ENCODE measurements at regions not wholly inside any gene's neighbourhood (a gene's known extent, or its start where the extent isn't known, plus 50 kb on each side); places are given as distances from the start of the nearest gene placed in this dataset.

- peaks cover 11% of the 10 kb centered on the region for H3K27me3 Mint-ChIP-seq
- no peaks in the 10 kb centered on the region for H3K27me3 ChIP-seq (ENCODE audit: control insufficient read depth, insufficient read depth, low read length)
- no peaks in the 10 kb centered on the region for H3K9me3 ChIP-seq (ENCODE audit: control insufficient read depth in 2 of 2, low read length in 2 of 2)
- peaks cover 0 to 3% (median 0%) of the 10 kb centered on the region in 7 donors for H3K9me3 Mint-ChIP-seq
- no peaks in the 10 kb centered on the region for H3K4me1 Mint-ChIP-seq
- no peak overlapping the region for H3K27ac ChIP-seq (ENCODE audit: insufficient read depth, low read length, poor library complexity, severe bottlenecking)
- no peak overlapping the region for H3K4me3 ChIP-seq (ENCODE audit: low read depth, low read length)
- ATAC-seq (ENCODE audit: low read depth in 2 of 2) (no peak), DNase-seq (no peak)
- H3K36me3 ChIP-seq (ENCODE audit: control insufficient read depth, insufficient read depth, low read length), result no peaks in the 10 kb centered on the region
- H3K27ac Mint-ChIP-seq, result no peak overlapping the region
- H3K4me1 ChIP-seq (ENCODE audit: control insufficient read depth, insufficient read depth, low read length, poor library complexity, severe bottlenecking), result no peaks in the 10 kb centered on the region
- H3K4me3 Mint-ChIP-seq, result no peak overlapping the region
- H3K36me3 Mint-ChIP-seq, result no peaks in the 10 kb centered on the region
These were observed 97.3 kb upstream of the GSC start for GRCh38 chr14:94867209-94867608.

- Histone ChIP-seq H3K27ac (ENCODE audit: insufficient read depth, low read length, poor library complexity, severe bottlenecking) (no peak overlapping the region), H3K36me3 (ENCODE audit: control insufficient read depth, insufficient read depth, low read length) (no peaks in the 10 kb centered on the region), H3K4me1 (ENCODE audit: control insufficient read depth, insufficient read depth, low read length, poor library complexity, severe bottlenecking) (no peaks in the 10 kb centered on the region), H3K4me3 (ENCODE audit: low read depth, low read length) (no peak overlapping the region), H3K9me3 (ENCODE audit: control insufficient read depth in 2 of 2, low read length in 2 of 2) (no peaks in the 10 kb centered on the region), H3K27me3 (ENCODE audit: control insufficient read depth, insufficient read depth, low read length) (peaks cover 3% of the 10 kb centered on the region)
- no peak for DNase-seq
- no peaks in the 10 kb centered on the region for H3K4me1 Mint-ChIP-seq
- peaks cover 23% of the 10 kb centered on the region for H3K27me3 Mint-ChIP-seq
- H3K36me3 Mint-ChIP-seq, result no peaks in the 10 kb centered on the region
- no peak for ATAC-seq (ENCODE audit: low read depth in 2 of 2)
- peaks cover 0 to 1% (median 0%) of the 10 kb centered on the region in 7 donors for H3K9me3 Mint-ChIP-seq
- no peak overlapping the region for H3K4me3 Mint-ChIP-seq
- no peak overlapping the region for H3K27ac Mint-ChIP-seq
These were observed 94.7 kb upstream of the GSC start for GRCh38 chr14:94864387-94865195.

GRCh38 chr14:94863366-94863765 is 93.5 kb upstream of the GSC start:
- no peaks in the 10 kb centered on the region for H3K9me3 ChIP-seq (ENCODE audit: control insufficient read depth in 2 of 2, low read length in 2 of 2)
- H3K27ac Mint-ChIP-seq, result no peak overlapping the region
- no peaks in the 10 kb centered on the region for H3K4me1 Mint-ChIP-seq
- ATAC-seq (ENCODE audit: low read depth in 2 of 2) (no peak), DNase-seq (no peak)
- no peaks in the 10 kb centered on the region for H3K4me1 ChIP-seq (ENCODE audit: control insufficient read depth, insufficient read depth, low read length, poor library complexity, severe bottlenecking)
- peaks cover 17% of the 10 kb centered on the region for H3K27me3 Mint-ChIP-seq
- H3K27ac ChIP-seq (ENCODE audit: insufficient read depth, low read length, poor library complexity, severe bottlenecking), result no peak overlapping the region
- H3K9me3 Mint-ChIP-seq, result peaks cover 0 to 1% (median 0%) of the 10 kb centered on the region in 7 donors
- H3K36me3 ChIP-seq (ENCODE audit: control insufficient read depth, insufficient read depth, low read length), result no peaks in the 10 kb centered on the region
- peaks cover 3% of the 10 kb centered on the region for H3K27me3 ChIP-seq (ENCODE audit: control insufficient read depth, insufficient read depth, low read length)
- H3K4me3 Mint-ChIP-seq, result no peak overlapping the region
- H3K36me3 Mint-ChIP-seq, result no peaks in the 10 kb centered on the region
- H3K4me3 ChIP-seq (ENCODE audit: low read depth, low read length), result no peak overlapping the region

- Mint-ChIP-seq H3K27ac (no peak overlapping the region), H3K9me3 (peaks cover 0 to 8% (median 2%) of the 10 kb centered on the region in 7 donors), H3K36me3 (no peaks in the 10 kb centered on the region), H3K4me3 (no peak overlapping the region), H3K27me3 (peaks cover 12% of the 10 kb centered on the region), H3K4me1 (no peaks in the 10 kb centered on the region)
- Histone ChIP-seq H3K4me1 (ENCODE audit: control insufficient read depth, insufficient read depth, low read length, poor library complexity, severe bottlenecking) (no peaks in the 10 kb centered on the region), H3K27ac (ENCODE audit: insufficient read depth, low read length, poor library complexity, severe bottlenecking) (no peak overlapping the region), H3K4me3 (ENCODE audit: low read depth, low read length) (no peak overlapping the region), H3K9me3 (ENCODE audit: control insufficient read depth in 2 of 2, low read length in 2 of 2) (no peaks in the 10 kb centered on the region), H3K27me3 (ENCODE audit: control insufficient read depth, insufficient read depth, low read length) (peaks cover 3% of the 10 kb centered on the region), H3K36me3 (ENCODE audit: control insufficient read depth, insufficient read depth, low read length) (no peaks in the 10 kb centered on the region)
- ATAC-seq (ENCODE audit: low read depth in 2 of 2), result no peak
- DNase-seq, result no peak
These were observed 88.0 kb upstream of the GSC start for GRCh38 chr14:94857950-94858349.

- H3K4me3 Mint-ChIP-seq, result no peak overlapping the region
- H3K27ac ChIP-seq (ENCODE audit: insufficient read depth, low read length, poor library complexity, severe bottlenecking), result no peak overlapping the region
- H3K9me3 ChIP-seq (ENCODE audit: control insufficient read depth in 2 of 2, low read length in 2 of 2), result no peaks in the 10 kb centered on the region
- no peak for ATAC-seq (ENCODE audit: low read depth in 2 of 2)
- peaks cover 0 to 8% (median 2%) of the 10 kb centered on the region in 7 donors for H3K9me3 Mint-ChIP-seq
- DNase-seq, result no peak
- no peaks in the 10 kb centered on the region for H3K4me1 ChIP-seq (ENCODE audit: control insufficient read depth, insufficient read depth, low read length, poor library complexity, severe bottlenecking)
- H3K36me3 Mint-ChIP-seq, result no peaks in the 10 kb centered on the region
- H3K4me1 Mint-ChIP-seq, result no peaks in the 10 kb centered on the region
- H3K4me3 ChIP-seq (ENCODE audit: low read depth, low read length), result no peak overlapping the region
- no peaks in the 10 kb centered on the region for H3K36me3 ChIP-seq (ENCODE audit: control insufficient read depth, insufficient read depth, low read length)
- no peaks in the 10 kb centered on the region for H3K27me3 ChIP-seq (ENCODE audit: control insufficient read depth, insufficient read depth, low read length)
- no peaks in the 10 kb centered on the region for H3K27me3 Mint-ChIP-seq
- no peak overlapping the region for H3K27ac Mint-ChIP-seq
These were observed 84.0 kb upstream of the GSC start for GRCh38 chr14:94853920-94854319.

GRCh38 chr14:94850309-94851211 is 80.6 kb upstream of the GSC start:
- Histone ChIP-seq H3K9me3 (ENCODE audit: control insufficient read depth in 2 of 2, low read length in 2 of 2) (no peaks in the 10 kb centered on the region), H3K4me1 (ENCODE audit: control insufficient read depth, insufficient read depth, low read length, poor library complexity, severe bottlenecking) (no peaks in the 10 kb centered on the region), H3K36me3 (ENCODE audit: control insufficient read depth, insufficient read depth, low read length) (no peaks in the 10 kb centered on the region), H3K4me3 (ENCODE audit: low read depth, low read length) (no peak overlapping the region), H3K27me3 (ENCODE audit: control insufficient read depth, insufficient read depth, low read length) (no peaks in the 10 kb centered on the region), H3K27ac (ENCODE audit: insufficient read depth, low read length, poor library complexity, severe bottlenecking) (no peak overlapping the region)
- no peak for ATAC-seq (ENCODE audit: low read depth in 2 of 2)
- Mint-ChIP-seq H3K4me3 (no peak overlapping the region), H3K4me1 (no peaks in the 10 kb centered on the region), H3K27ac (no peak overlapping the region), H3K9me3 (peaks cover 0 to 8% (median 2%) of the 10 kb centered on the region in 7 donors), H3K36me3 (no peaks in the 10 kb centered on the region), H3K27me3 (no peaks in the 10 kb centered on the region)
- no peak for DNase-seq

GRCh38 chr14:94844593-94845152 is 74.8 kb upstream of the GSC start:
- peaks cover 0 to 3% (median 0%) of the 10 kb centered on the region in 7 donors for H3K9me3 Mint-ChIP-seq
- no peak for ATAC-seq (ENCODE audit: low read depth in 2 of 2)
- no peak for DNase-seq
- H3K36me3 Mint-ChIP-seq, result no peaks in the 10 kb centered on the region
- no peak overlapping the region for H3K27ac Mint-ChIP-seq
- Histone ChIP-seq H3K27me3 (ENCODE audit: control insufficient read depth, insufficient read depth, low read length) (no peaks in the 10 kb centered on the region), H3K4me3 (ENCODE audit: low read depth, low read length) (no peak overlapping the region), H3K27ac (ENCODE audit: insufficient read depth, low read length, poor library complexity, severe bottlenecking) (no peak overlapping the region), H3K9me3 (ENCODE audit: control insufficient read depth in 2 of 2, low read length in 2 of 2) (no peaks in the 10 kb centered on the region), H3K4me1 (ENCODE audit: control insufficient read depth, insufficient read depth, low read length, poor library complexity, severe bottlenecking) (no peaks in the 10 kb centered on the region), H3K36me3 (ENCODE audit: control insufficient read depth, insufficient read depth, low read length) (no peaks in the 10 kb centered on the region)
- H3K27me3 Mint-ChIP-seq, result no peaks in the 10 kb centered on the region
- H3K4me1 Mint-ChIP-seq, result peaks cover 0 to 5% (median 0%) of the 10 kb centered on the region in 4 donors
- no peak overlapping the region for H3K4me3 Mint-ChIP-seq
